GM21381 (cell line): ENCODE measurements at regions not wholly inside any gene's neighbourhood (a gene's known extent, or its start where the extent isn't known, plus 50 kb on each side); places are given as distances from the start of the nearest gene placed in this dataset.
A peak's percentile ranks its signal among the peaks of the same experiment; 100 is the strongest.

ENCODE experiments used
- ATAC-seq: cut with Tn5 transposase; IDR thresholded peaks from one replicate; pipeline ENCODE4 v1.9.1; 2021; ENCODE audit warnings: mild to moderate bottlenecking, moderate library complexity; ENCODE audit not compliant: unreplicated experiment

GRCh38 chr4:104890598-104891275, 255.9 kb upstream of the TET2 start:
- ATAC-seq, result no peak

- peak; percentile 84 for ATAC-seq
Observed at GRCh38 chr4:104896660-104897645, 249.7 kb upstream of the TET2 start.

GRCh38 chr4:104899863-104900262, 246.8 kb upstream of the TET2 start:
- no peak for ATAC-seq

DNA sequence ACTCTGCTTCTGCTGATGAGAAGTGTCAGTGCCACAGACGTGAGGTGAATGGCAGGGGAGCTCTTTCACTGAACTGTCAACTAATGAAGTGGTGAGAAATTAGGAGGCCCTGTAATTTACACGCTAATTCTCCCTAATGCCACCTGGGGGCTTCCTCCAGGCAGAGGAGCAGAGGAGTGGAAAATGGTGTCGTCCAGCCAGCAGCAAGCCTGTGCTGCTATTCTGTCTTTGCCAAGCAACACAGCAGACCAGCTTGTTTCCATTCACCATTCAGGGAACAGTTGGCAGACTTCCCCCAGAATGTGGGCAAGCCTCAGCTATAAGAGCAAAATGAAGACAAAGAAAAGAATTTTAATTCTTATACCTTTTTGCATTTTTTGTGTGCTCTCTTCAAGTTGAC, 245.2 kb upstream of the TET2 start:
- no peak for ATAC-seq

DNA sequence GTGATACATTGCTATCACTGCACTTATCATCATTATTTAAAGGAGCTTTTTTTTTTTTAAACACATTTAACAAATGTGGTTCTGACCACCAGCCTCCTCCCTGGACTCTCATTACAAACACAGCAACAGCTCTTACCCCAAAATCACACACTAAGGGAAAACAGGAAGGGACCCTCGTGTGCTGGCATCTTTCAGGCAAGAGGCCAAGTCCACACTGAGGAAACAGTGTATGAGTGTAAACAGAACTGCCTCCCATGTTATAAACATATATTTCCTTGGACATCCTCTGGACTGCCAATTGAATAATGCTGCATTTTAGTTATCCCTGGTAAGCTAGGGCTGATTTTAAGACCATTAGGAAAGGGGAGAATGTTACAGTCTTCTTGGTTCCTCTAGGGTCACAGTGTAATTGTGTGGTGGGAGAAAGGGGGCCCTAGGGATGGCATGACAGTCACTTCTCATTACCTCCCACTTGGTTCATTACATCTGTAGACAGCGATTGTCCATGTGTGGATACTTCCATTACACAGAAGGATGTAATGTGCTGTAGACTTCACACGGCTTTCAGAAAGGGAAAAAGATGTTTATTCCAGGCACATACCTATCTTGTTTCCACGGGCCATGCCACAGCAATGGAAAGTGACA, 244.6 kb upstream of the TET2 start:
- no peak for ATAC-seq

GRCh38 chr4:104905065-104905464, 241.6 kb upstream of the TET2 start:
- ATAC-seq, result no peak

GRCh38 chr4:104905546-104905945, 241.1 kb upstream of the TET2 start:
- no peak for ATAC-seq

- ATAC-seq, result no peak
Observed at GRCh38 chr4:104906276-104906675, 240.4 kb upstream of the TET2 start.

DNA sequence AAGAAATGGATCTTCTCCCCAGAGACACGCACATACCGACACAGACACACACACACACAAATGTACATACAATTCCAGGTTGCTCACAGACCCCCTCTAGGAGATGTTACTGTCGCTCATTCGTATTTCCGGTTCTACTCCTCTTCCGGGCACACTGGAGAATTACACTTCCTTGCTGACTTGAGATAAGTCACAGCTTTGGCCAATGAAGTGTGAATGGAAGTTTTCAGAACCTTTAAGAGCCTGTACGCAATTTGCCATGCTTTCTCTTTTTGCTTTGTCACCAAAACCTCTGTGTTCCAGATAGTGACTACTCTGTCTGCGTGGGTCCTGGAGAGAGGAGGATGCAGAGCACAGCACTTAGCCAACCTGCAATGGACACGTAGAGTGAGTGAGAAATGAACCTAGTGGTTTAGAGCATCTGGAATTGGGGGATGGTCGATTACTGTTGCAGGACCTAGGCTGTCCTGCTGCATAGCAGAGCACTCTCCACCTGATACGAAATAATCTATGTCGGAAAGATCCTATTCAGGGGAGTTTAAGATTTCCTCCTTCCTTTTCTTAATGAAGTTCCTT, 239.5 kb upstream of the TET2 start:
- ATAC-seq, result no peak

DNA sequence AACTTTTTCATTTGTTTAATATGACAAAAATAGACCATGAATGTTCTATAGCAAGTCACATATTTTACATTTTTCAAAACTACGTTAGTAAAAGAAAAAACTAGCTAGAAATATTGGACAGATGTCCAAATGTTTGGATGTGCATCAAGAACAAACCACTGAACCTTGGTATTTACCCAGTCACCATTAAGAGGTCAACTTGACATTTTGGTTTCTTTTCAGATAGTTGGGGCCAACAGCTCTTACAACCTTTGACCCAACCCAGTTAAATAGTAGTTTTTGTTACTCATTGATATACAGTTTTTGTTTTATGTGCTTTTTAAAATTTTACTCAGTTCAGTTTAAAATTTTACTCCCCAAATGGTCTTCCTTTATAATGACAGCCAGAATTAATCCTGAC, 238.7 kb upstream of the TET2 start:
- no peak for ATAC-seq

- ATAC-seq, result no peak
Observed at GRCh38 chr4:104909376-104909775, 237.3 kb upstream of the TET2 start.

GRCh38 chr4:104912518-104912917, 234.2 kb upstream of the TET2 start:
- no peak for ATAC-seq

- no peak for ATAC-seq
Observed at GRCh38 chr4:104915373-104915772, 231.3 kb upstream of the TET2 start.

- ATAC-seq, result no peak
Observed at GRCh38 chr4:104915864-104916263, 230.8 kb upstream of the TET2 start.

- no peak for ATAC-seq
Observed at GRCh38 chr4:104919406-104919805, 227.3 kb upstream of the TET2 start.

DNA sequence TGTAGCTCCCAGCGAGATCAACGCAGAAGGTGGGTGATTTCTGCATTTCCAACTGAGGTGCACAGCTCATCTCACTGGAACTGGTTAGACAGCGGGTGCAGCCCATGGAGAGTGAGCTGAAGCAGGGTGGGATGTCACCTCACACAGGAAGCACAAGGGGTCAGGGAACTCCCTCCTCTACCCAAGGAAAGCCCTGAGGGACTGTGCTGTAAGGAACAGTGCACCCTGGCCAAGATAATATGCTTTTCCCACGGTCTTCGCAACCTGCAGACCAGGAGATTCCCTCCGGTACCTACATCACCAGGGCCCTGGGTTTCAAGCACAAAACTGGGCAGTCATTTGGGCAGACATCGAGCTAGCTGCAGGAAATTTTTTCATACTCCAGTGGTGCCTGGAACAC, 216.4 kb upstream of the TET2 start:
- peak; percentile 13 for ATAC-seq

DNA sequence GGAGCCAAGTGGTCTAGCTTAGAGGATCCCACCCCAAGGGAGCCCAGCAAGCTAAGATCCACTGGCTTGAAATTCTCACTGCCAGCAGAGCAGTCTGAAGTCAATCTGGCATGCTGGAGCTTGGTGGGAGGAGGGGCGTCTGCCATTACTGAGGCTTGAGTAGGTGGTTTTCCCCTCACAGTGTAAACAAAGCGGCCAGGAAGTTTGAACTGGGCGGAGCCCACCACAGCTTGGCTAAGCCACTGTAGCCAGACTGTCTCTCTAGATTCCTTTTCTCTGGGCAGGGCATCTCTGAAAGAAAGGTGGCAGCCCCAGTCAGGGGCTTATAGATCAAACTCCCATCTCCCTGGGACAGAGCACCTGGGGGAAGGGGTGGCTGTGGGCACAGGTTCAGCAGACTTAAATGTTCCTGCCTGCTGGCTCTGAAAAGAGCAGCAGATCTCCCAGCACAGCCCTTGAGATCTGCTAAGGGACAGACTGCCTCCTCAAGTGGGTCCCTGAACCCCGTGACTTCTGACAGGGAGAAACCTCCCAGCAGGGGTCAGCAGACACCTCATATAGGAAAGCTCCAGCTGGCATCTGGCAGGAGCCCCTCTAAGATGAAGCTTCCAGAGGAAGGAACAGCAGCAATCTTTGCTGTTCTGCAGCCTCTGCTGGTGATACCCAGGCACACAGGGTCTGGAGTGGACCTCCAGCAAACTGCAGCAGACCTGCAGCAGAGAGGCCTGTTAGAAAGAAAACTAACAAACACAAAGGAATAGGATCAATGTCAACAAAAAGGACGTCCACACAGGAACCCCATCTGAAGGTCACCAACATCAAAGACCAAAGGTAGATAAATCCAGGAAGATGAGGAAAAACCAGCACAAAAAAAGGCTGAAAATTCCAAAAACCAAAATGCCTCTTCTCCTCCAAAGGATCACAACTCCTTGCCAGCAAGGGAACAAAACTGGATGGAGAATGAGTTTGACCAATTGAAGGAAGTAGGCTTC, 215.6 kb upstream of the TET2 start:
- ATAC-seq, result peak; percentile 76

DNA sequence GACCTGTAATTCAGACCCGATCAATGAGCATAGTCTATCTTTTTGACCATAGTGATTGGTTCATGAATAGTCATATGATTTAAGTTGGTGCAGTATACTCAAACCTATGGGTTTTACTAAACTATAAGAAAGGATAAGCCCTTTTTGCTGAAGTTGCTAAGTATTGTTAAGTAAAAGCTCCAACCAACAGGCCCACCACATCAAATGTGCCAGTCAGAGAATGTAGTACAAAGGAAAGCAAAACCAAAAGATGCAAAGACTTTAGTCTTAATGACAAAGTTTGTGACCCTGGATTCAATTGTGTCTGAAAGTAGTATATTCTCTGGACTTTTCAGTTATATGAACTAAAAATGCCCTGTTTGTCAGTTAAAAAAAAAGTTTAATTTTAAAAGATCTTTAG, 208.1 kb upstream of the TET2 start:
- ATAC-seq, result no peak

GRCh38 chr4:104940927-104941326, 205.7 kb upstream of the TET2 start:
- no peak for ATAC-seq

- no peak for ATAC-seq
Observed at GRCh38 chr4:104941661-104942062, 205.0 kb upstream of the TET2 start.
